Trophoblast cell (in vitro differentiated cells and primary cell): ENCODE measurements at regions not wholly inside any gene's neighbourhood (a gene's known extent, or its start where the extent isn't known, plus 50 kb on each side); places are given as distances from the start of the nearest gene placed in this dataset.

ENCODE experiments used
- DNase-seq, 2 donors: peaks; one replicate each; pipeline ENCODE4 v3.0.0-alpha.2; 2016
- H2AFZ ChIP-seq: 2 replicates; pipeline ENCODE4 v1.6.1; 2013; ENCODE audit warnings: low read length, moderate library complexity, mild to moderate bottlenecking; ENCODE audit not compliant: insufficient read depth, poor library complexity
- H2AK5ac ChIP-seq: 2 replicates; pipeline ENCODE4 v1.6.1; 2013; ENCODE audit warnings: mild to moderate bottlenecking, low read length
- H2BK120ac ChIP-seq: 2 replicates; pipeline ENCODE4 v1.6.1; 2013; ENCODE audit warnings: low read length, mild to moderate bottlenecking, moderate library complexity; ENCODE audit not compliant: insufficient read depth, poor library complexity
- H2BK12ac ChIP-seq: 2 replicates; pipeline ENCODE4 v1.6.1; 2013; ENCODE audit warnings: mild to moderate bottlenecking, low read length, moderate library complexity
- H2BK5ac ChIP-seq: 2 replicates; pipeline ENCODE4 v1.6.1; 2013; ENCODE audit warnings: low read length, low read depth, moderate library complexity, mild to moderate bottlenecking; ENCODE audit not compliant: poor library complexity
- H3K14ac ChIP-seq: 2 replicates; pipeline ENCODE4 v1.6.1; 2013; ENCODE audit warnings: mild to moderate bottlenecking, low read length
- H3K18ac ChIP-seq: 2 replicates; pipeline ENCODE4 v1.6.1; 2013; ENCODE audit warnings: mild to moderate bottlenecking, low read length
- H3K23ac ChIP-seq: 2 replicates; pipeline ENCODE4 v1.6.1; 2013; ENCODE audit warnings: low read length
- H3K27ac ChIP-seq: 2 replicates; pipeline ENCODE4 v1.5.1; 2013; ENCODE audit warnings: low read depth, mild to moderate bottlenecking, inconsistent platforms, low read length, moderate library complexity
- H3K27me3 ChIP-seq: 2 replicates; pipeline ENCODE4 v1.6.1; 2013; ENCODE audit warnings: inconsistent platforms, mild to moderate bottlenecking, low read length, moderate library complexity; ENCODE audit not compliant: insufficient read depth
- H3K36me3 ChIP-seq, 2 experiments: 1 replicate in 1 of 2; 2 replicates in 1 of 2; pipeline ENCODE4 v1.6.1; 2013; ENCODE audit warnings: low read length in 2 of 2, mild to moderate bottlenecking in 2 of 2, moderate library complexity in 1 of 2; ENCODE audit not compliant: insufficient read depth in 2 of 2, control insufficient read depth in 1 of 2
- H3K4ac ChIP-seq: 2 replicates; pipeline ENCODE4 v1.6.1; 2013; ENCODE audit warnings: low read depth, mild to moderate bottlenecking, low read length, moderate library complexity
- H3K4me1 ChIP-seq, 2 experiments: 1 replicate in 1 of 2; 2 replicates in 1 of 2; pipeline ENCODE4 v1.6.1; 2013; ENCODE audit warnings: low read length in 2 of 2, mild to moderate bottlenecking in 2 of 2, moderate library complexity in 1 of 2; ENCODE audit not compliant: insufficient read depth in 2 of 2, control insufficient read depth in 1 of 2
- H3K4me2 ChIP-seq: 2 replicates; pipeline ENCODE4 v1.6.1; 2013; ENCODE audit warnings: inconsistent platforms, mild to moderate bottlenecking, low read length, moderate library complexity
- H3K4me3 ChIP-seq: 2 replicates; pipeline ENCODE4 v1.5.1; 2013; ENCODE audit warnings: mild to moderate bottlenecking, low read depth, low read length, inconsistent platforms
- H3K79me1 ChIP-seq: one replicate; pipeline ENCODE4 v1.6.1; 2013; ENCODE audit warnings: low read length
- H3K79me2 ChIP-seq: 2 replicates; pipeline ENCODE4 v1.6.1; 2013; ENCODE audit warnings: low read length, mild to moderate bottlenecking; ENCODE audit not compliant: control insufficient read depth, insufficient read depth, poor library complexity
- H3K9ac ChIP-seq: 2 replicates; pipeline ENCODE4 v1.6.1; 2013; ENCODE audit warnings: mild to moderate bottlenecking, low read length
- H3K9me3 ChIP-seq: 2 replicates; pipeline ENCODE4 v1.6.1; 2013; ENCODE audit warnings: low read depth, mild to moderate bottlenecking, control low read depth, inconsistent platforms, low read length; ENCODE audit not compliant: insufficient read depth
- H4K12ac ChIP-seq: 2 replicates; pipeline ENCODE4 v1.6.1; 2013; ENCODE audit warnings: low read depth, mild to moderate bottlenecking, low read length, moderate library complexity
- H4K8ac ChIP-seq: 2 replicates; pipeline ENCODE4 v1.6.1; 2013; ENCODE audit warnings: low read depth, mild to moderate bottlenecking, low read length, moderate library complexity
- H4K91ac ChIP-seq: one replicate; pipeline ENCODE4 v1.6.1; 2013; ENCODE audit warnings: low read depth, mild to moderate bottlenecking, low read length, moderate library complexity
- WGBS: extraction: QIAGEN DNeasy Blood & Tissue Kit; methylation state at CpG from one replicate; pipeline ENCODE4 v1.1.7; 2013; ENCODE audit warnings: missing lambda C conversion rate; ENCODE audit not compliant: insufficient read length, insufficient coverage; ENCODE audit errors: extremely low coverage; 5-methylcytosine and 5-hydroxymethylcytosine counted together

DNA sequence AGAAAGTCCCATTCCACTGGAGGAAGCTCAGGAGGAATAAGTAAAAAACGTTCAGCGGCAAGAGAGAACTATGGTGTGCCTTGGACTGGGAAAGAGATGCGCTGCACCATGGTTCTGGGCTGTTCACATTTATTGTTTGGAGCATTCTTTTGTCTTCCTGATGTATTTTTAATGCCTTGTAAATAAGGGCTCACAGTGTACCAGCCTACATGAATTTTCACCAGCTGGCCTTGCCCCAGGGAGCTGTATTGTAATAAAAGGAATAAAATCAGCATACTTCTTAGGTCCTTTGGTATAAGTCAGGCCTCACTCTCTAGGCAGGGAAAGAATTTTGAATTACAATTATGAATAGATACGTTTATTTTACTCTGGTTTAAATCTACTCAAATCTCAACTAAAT lies 1249.6 kb downstream of the CNTNAP5 start:
- Histone ChIP-seq H2AK5ac (no peak overlapping the region), H3K27me3 (no peaks in the 10 kb centered on the region), H3K27ac (no peak overlapping the region), H3K79me1 (no peaks in the 10 kb centered on the region), H4K91ac (no peak overlapping the region), H3K4me2 (no peak overlapping the region), H3K79me2 (no peaks in the 10 kb centered on the region), H3K4ac (no peak overlapping the region), H2BK120ac (no peak overlapping the region), H3K9me3 (no peaks in the 10 kb centered on the region), H3K18ac (no peak overlapping the region), H3K36me3 (no peaks in the 10 kb centered on the region), H2AFZ (no peak overlapping the region), H3K4me1 (no peaks in the 10 kb centered on the region), H4K8ac (no peak overlapping the region), H2BK5ac (no peak overlapping the region), H4K12ac (no peak overlapping the region), H3K23ac (no peak overlapping the region), H3K9ac (no peak overlapping the region), H3K4me3 (no peak overlapping the region), H3K14ac (no peak overlapping the region), H2BK12ac (no peak overlapping the region)
- no peak for DNase-seq
- no CpG with 5 or more reads among the region's 4 CpGs for whole genome bisulfite sequencing

DNA sequence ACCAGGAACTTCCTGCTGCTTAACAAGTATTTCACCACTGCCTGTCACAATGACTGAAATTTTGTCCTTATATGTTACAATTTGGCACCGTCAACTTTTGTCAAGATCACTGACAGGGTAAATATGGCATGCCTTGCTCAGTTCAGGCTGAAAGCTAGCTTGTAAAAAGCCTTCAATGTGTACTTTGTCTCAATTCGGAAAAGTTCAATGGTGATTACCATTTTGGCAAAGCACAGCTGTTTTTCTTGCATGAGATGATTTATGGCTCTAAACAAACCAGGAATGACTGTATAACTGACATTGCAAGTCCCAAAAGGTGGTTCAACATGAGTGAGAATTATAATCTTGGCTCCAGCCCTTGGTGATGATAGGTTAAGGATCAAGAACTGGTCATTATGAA lies 1255.2 kb downstream of the CNTNAP5 start:
- Histone ChIP-seq H2BK5ac (no peak overlapping the region), H3K4me3 (no peak overlapping the region), H4K91ac (no peak overlapping the region), H2AK5ac (no peak overlapping the region), H3K14ac (no peak overlapping the region), H2BK120ac (no peak overlapping the region), H3K27ac (no peak overlapping the region), H4K8ac (no peak overlapping the region), H4K12ac (no peak overlapping the region), H3K4me2 (no peak overlapping the region), H3K9me3 (no peaks in the 10 kb centered on the region), H3K4me1 (no peaks in the 10 kb centered on the region), H3K36me3 (no peaks in the 10 kb centered on the region), H3K4ac (no peak overlapping the region), H3K23ac (no peak overlapping the region), H2AFZ (no peak overlapping the region), H3K79me1 (no peaks in the 10 kb centered on the region), H3K9ac (no peak overlapping the region), H3K27me3 (no peaks in the 10 kb centered on the region), H2BK12ac (no peak overlapping the region), H3K79me2 (no peaks in the 10 kb centered on the region), H3K18ac (no peak overlapping the region)
- WGBS, result no CpG with 5 or more reads among the region's 2 CpGs
- no peak for DNase-seq

DNA sequence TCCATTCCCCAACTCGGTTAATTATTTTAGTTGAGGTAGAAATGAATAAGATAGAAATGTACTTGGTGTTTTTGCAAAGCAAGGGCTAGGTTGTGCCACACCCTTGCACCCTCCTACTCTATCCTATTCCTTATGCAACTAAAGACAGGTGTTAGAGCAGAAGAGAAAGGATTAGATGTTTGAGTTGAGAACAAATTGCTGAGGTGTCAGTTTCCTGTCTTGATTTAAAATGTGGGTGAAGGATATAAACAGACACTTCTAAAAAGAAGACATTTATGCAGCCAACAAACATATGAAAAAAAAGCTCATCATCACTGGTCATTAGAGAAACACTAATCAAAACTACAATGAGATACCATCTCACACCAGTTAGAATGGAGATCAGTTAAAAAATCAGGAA lies 1256.2 kb downstream of the CNTNAP5 start:
- no peaks in the 10 kb centered on the region for H3K27me3 ChIP-seq
- no peak overlapping the region for H3K4me3 ChIP-seq
- no peaks in the 10 kb centered on the region for H3K9me3 ChIP-seq
- no peak overlapping the region for H4K91ac ChIP-seq
- no peak overlapping the region for H4K8ac ChIP-seq
- no peaks in the 10 kb centered on the region for H3K4me1 ChIP-seq
- no peak overlapping the region for H3K18ac ChIP-seq
- H2BK120ac ChIP-seq, result no peak overlapping the region
- no CpG with 5 or more reads among the region's 1 CpG for WGBS
- H3K23ac ChIP-seq, result no peak overlapping the region
- no peak for DNase-seq
- H2BK5ac ChIP-seq, result no peak overlapping the region
- no peak overlapping the region for H2AFZ ChIP-seq
- H3K36me3 ChIP-seq, result no peaks in the 10 kb centered on the region
- H3K4me2 ChIP-seq, result no peak overlapping the region
- no peak overlapping the region for H3K14ac ChIP-seq
- no peaks in the 10 kb centered on the region for H3K79me1 ChIP-seq
- H3K79me2 ChIP-seq, result no peaks in the 10 kb centered on the region
- H3K4ac ChIP-seq, result no peak overlapping the region
- H2AK5ac ChIP-seq, result no peak overlapping the region
- no peak overlapping the region for H4K12ac ChIP-seq
- H3K27ac ChIP-seq, result no peak overlapping the region
- H2BK12ac ChIP-seq, result no peak overlapping the region
- no peak overlapping the region for H3K9ac ChIP-seq

DNA sequence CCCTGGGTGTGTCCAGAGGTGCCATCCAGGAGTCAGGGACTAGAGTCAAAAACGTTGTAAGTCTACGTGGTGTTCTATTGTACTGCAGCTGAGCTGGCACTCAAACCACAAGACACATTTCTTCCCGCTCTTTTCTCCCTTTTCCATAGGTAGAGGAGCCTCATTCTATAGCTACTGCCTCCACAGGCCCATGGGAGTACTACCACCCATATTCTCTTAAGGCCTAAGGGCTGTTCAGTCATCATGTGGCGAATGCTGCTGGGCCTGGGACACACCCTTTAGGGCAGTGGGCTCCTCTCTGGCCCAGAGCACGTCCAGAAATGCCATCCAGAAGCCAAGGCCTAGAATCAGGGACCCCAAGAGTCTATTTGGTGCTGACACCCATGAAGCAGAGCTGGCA lies 1271.7 kb downstream of the CNTNAP5 start:
- Histone ChIP-seq H2BK120ac (no peak overlapping the region), H2BK12ac (no peak overlapping the region), H4K8ac (no peak overlapping the region), H3K14ac (no peak overlapping the region), H2BK5ac (no peak overlapping the region), H3K4me2 (no peak overlapping the region), H3K27ac (no peak overlapping the region), H3K4me1 (no peaks in the 10 kb centered on the region), H3K4me3 (no peak overlapping the region), H3K27me3 (no peaks in the 10 kb centered on the region), H3K23ac (no peak overlapping the region), H3K79me2 (no peaks in the 10 kb centered on the region), H2AFZ (no peak overlapping the region), H3K9me3 (no peaks in the 10 kb centered on the region), H3K4ac (no peak overlapping the region), H4K91ac (no peak overlapping the region), H3K79me1 (no peaks in the 10 kb centered on the region), H4K12ac (no peak overlapping the region), H3K36me3 (no peaks in the 10 kb centered on the region), H2AK5ac (no peak overlapping the region), H3K18ac (no peak overlapping the region), H3K9ac (no peak overlapping the region)
- DNase-seq, result no peak
- no CpG with 5 or more reads among the region's 5 CpGs for WGBS
